ENCODE measurements at regions not wholly inside any gene's neighbourhood (a gene's known extent, or its start where the extent isn't known, plus 50 kb on each side); places are given as distances from the start of the nearest gene placed in this dataset.
"Not testable (repeated sequence)": the region's sequence is repeated elsewhere in the genome, so short reads cannot be mapped to it uniquely, and the experiment has no call there.

- Histone ChIP-seq H3K4me3 (ENCODE audit: control insufficient read depth in 1 of 2, extremely low read depth in 1 of 2, low read length in 1 of 2) (no peak overlapping the region), H3K36me3 (ENCODE audit: control insufficient read depth in 2 of 2, extremely low read depth in 1 of 2, insufficient read depth in 1 of 2, low read length in 1 of 2) (no peaks in the 10 kb centered on the region), H3K4me1 (ENCODE audit: control insufficient read depth in 1 of 2, extremely low read depth in 1 of 2, insufficient read depth in 2 of 2, low read length in 2 of 2) (no peaks in the 10 kb centered on the region), H3K27me3 (replicated peaks in 1 of 2; ENCODE audit: control insufficient read depth in 2 of 2, extremely low read depth in 1 of 2, insufficient read depth in 2 of 2, low read length in 1 of 2) (no peaks in the 10 kb centered on the region), H3K9me3 (no peaks in the 10 kb centered on the region), H3K27ac (ENCODE audit: low read length) (no peak overlapping the region)
- DNase-seq (no peak), ATAC-seq (replicated peaks in 1 of 4) (no peak)
- Mint-ChIP-seq H3K9me3 (peaks cover 6 to 9% (median 8%) of the 10 kb centered on the region in 3 donors), H3K36me3 (no peaks in the 10 kb centered on the region), H3K4me3 (no peak overlapping the region), H3K27me3 (no peaks in the 10 kb centered on the region), H3K4me1 (no peaks in the 10 kb centered on the region), H3K27ac (no peak overlapping the region)
- ChIA-PET CTCF (no interaction called here), POLR2A (no interaction called here)
- no CpG with 5 or more reads among the region's 1 CpG for WGBS (ENCODE audit: insufficient coverage)
These were observed 1221.8 kb downstream of the TYW1 start for GRCh38 chr7:68218461-68218860.

GRCh38 chr7:68222311-68222710 lies 1225.7 kb downstream of the TYW1 start:
- H3K4me1 ChIP-seq (ENCODE audit: control insufficient read depth in 1 of 2, extremely low read depth in 1 of 2, insufficient read depth in 2 of 2, low read length in 2 of 2) = no peaks in the 10 kb centered on the region
- Mint-ChIP-seq H3K36me3 (no peaks in the 10 kb centered on the region), H3K4me1 (no peaks in the 10 kb centered on the region), H3K9me3 (peaks cover 7 to 15% (median 12%) of the 10 kb centered on the region in 3 donors), H3K27ac (no peak overlapping the region), H3K4me3 (no peak overlapping the region), H3K27me3 (no peaks in the 10 kb centered on the region)
- no peaks in the 10 kb centered on the region for H3K27me3 ChIP-seq (replicated peaks in 1 of 2; ENCODE audit: control insufficient read depth in 2 of 2, extremely low read depth in 1 of 2, insufficient read depth in 2 of 2, low read length in 1 of 2)
- WGBS (ENCODE audit: insufficient coverage) = 75% methylated on average over 1 of the region's 1 CpG
- no peak overlapping the region for H3K27ac ChIP-seq (ENCODE audit: low read length)
- no peaks in the 10 kb centered on the region for H3K36me3 ChIP-seq (ENCODE audit: control insufficient read depth in 2 of 2, extremely low read depth in 1 of 2, insufficient read depth in 1 of 2, low read length in 1 of 2)
- ChIA-PET POLR2A (no interaction called here), CTCF (no interaction called here)
- H3K9me3 ChIP-seq = no peaks in the 10 kb centered on the region
- DNase-seq (no peak), ATAC-seq (replicated peaks in 1 of 4) (no peak)
- H3K4me3 ChIP-seq (ENCODE audit: control insufficient read depth in 1 of 2, extremely low read depth in 1 of 2, low read length in 1 of 2) = no peak overlapping the region

GRCh38 chr7:68224041-68224741 lies 1227.6 kb downstream of the TYW1 start:
- Mint-ChIP-seq H3K9me3 (peaks cover 6 to 9% (median 8%) of the 10 kb centered on the region in 3 donors), H3K4me3 (no peak overlapping the region), H3K4me1 (no peaks in the 10 kb centered on the region), H3K27me3 (no peaks in the 10 kb centered on the region), H3K27ac (no peak overlapping the region), H3K36me3 (no peaks in the 10 kb centered on the region)
- DNase-seq (no peak), ATAC-seq (replicated peaks in 1 of 4) (no peak)
- H3K4me3 ChIP-seq (ENCODE audit: control insufficient read depth in 1 of 2, extremely low read depth in 1 of 2, low read length in 1 of 2) = no peak overlapping the region
- no peaks in the 10 kb centered on the region for H3K4me1 ChIP-seq (ENCODE audit: control insufficient read depth in 1 of 2, extremely low read depth in 1 of 2, insufficient read depth in 2 of 2, low read length in 2 of 2)
- ChIA-PET CTCF (interaction anchor here in 1 of 2 donors (0.5 kb wide), 1 partner anchor 152 kb away, joined by 4 read pairs; no protein-coding TSS in a partner anchor), POLR2A (no interaction called here)
- 61% methylated on average over 6 of the region's 10 CpGs for WGBS (ENCODE audit: insufficient coverage)
- no peak overlapping the region for H3K27ac ChIP-seq (ENCODE audit: low read length)
- no peaks in the 10 kb centered on the region for H3K36me3 ChIP-seq (ENCODE audit: control insufficient read depth in 2 of 2, extremely low read depth in 1 of 2, insufficient read depth in 1 of 2, low read length in 1 of 2)
- no peaks in the 10 kb centered on the region for H3K27me3 ChIP-seq (replicated peaks in 1 of 2; ENCODE audit: control insufficient read depth in 2 of 2, extremely low read depth in 1 of 2, insufficient read depth in 2 of 2, low read length in 1 of 2)
- no peaks in the 10 kb centered on the region for H3K9me3 ChIP-seq

GRCh38 chr7:68231011-68231410 lies 1234.4 kb downstream of the TYW1 start:
- H3K27me3 ChIP-seq (replicated peaks in 1 of 2; ENCODE audit: control insufficient read depth in 2 of 2, extremely low read depth in 1 of 2, insufficient read depth in 2 of 2, low read length in 1 of 2); DNase-seq; POLR2A ChIA-PET; H3K27me3 Mint-ChIP-seq; H3K4me1 Mint-ChIP-seq; H3K4me3 Mint-ChIP-seq; H3K36me3 ChIP-seq (ENCODE audit: control insufficient read depth in 2 of 2, extremely low read depth in 1 of 2, insufficient read depth in 1 of 2, low read length in 1 of 2); H3K4me3 ChIP-seq (ENCODE audit: control insufficient read depth in 1 of 2, extremely low read depth in 1 of 2, low read length in 1 of 2); H3K9me3 ChIP-seq; H3K36me3 Mint-ChIP-seq; H3K4me1 ChIP-seq (ENCODE audit: control insufficient read depth in 1 of 2, extremely low read depth in 1 of 2, insufficient read depth in 2 of 2, low read length in 2 of 2); H3K27ac Mint-ChIP-seq; ATAC-seq (replicated peaks in 1 of 4); H3K27ac ChIP-seq (ENCODE audit: low read length); CTCF ChIA-PET: not testable (repeated sequence)
- WGBS (ENCODE audit: insufficient coverage) = 91% methylated on average over 26 of the region's 28 CpGs
- peaks cover 8 to 23% (median 18%) of the 10 kb centered on the region in 3 donors for H3K9me3 Mint-ChIP-seq

DNA sequence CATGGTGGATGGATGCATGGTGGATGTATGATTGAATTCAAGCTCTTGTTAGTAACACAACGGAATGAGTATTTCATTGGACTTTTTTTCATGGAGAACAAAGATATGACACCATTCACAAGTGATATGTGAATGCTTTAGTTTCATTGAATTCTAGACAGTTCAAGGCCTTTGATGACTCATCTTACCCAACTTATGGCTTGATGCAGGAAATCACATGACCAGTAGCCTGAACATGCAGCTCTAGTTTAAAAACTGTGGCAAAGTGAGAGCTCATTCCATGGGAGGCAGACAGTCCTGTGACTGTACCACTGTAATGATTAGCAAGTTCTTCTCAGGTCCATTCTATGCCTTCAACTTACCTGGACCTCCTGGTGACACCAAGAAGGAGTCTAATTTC lies 1239.3 kb downstream of the TYW1 start:
- Histone ChIP-seq H3K36me3 (ENCODE audit: control insufficient read depth in 2 of 2, extremely low read depth in 1 of 2, insufficient read depth in 1 of 2, low read length in 1 of 2) (no peaks in the 10 kb centered on the region), H3K27me3 (replicated peaks in 1 of 2; ENCODE audit: control insufficient read depth in 2 of 2, extremely low read depth in 1 of 2, insufficient read depth in 2 of 2, low read length in 1 of 2) (no peaks in the 10 kb centered on the region), H3K27ac (ENCODE audit: low read length) (no peak overlapping the region), H3K9me3 (no peaks in the 10 kb centered on the region), H3K4me1 (ENCODE audit: control insufficient read depth in 1 of 2, extremely low read depth in 1 of 2, insufficient read depth in 2 of 2, low read length in 2 of 2) (no peaks in the 10 kb centered on the region), H3K4me3 (ENCODE audit: control insufficient read depth in 1 of 2, extremely low read depth in 1 of 2, low read length in 1 of 2) (no peak overlapping the region)
- CTCF ChIA-PET = no interaction called here
- Mint-ChIP-seq H3K27me3 (no peaks in the 10 kb centered on the region), H3K36me3 (no peaks in the 10 kb centered on the region), H3K27ac (no peak overlapping the region), H3K4me3 (no peak overlapping the region), H3K4me1 (no peaks in the 10 kb centered on the region), H3K9me3 (peaks cover 14 to 33% (median 23%) of the 10 kb centered on the region in 3 donors)
- POLR2A ChIA-PET = no interaction called here
- 83% methylated on average over 1 of the region's 1 CpG for WGBS (ENCODE audit: insufficient coverage)
- ATAC-seq (replicated peaks in 1 of 4) (no peak), DNase-seq (no peak)

DNA sequence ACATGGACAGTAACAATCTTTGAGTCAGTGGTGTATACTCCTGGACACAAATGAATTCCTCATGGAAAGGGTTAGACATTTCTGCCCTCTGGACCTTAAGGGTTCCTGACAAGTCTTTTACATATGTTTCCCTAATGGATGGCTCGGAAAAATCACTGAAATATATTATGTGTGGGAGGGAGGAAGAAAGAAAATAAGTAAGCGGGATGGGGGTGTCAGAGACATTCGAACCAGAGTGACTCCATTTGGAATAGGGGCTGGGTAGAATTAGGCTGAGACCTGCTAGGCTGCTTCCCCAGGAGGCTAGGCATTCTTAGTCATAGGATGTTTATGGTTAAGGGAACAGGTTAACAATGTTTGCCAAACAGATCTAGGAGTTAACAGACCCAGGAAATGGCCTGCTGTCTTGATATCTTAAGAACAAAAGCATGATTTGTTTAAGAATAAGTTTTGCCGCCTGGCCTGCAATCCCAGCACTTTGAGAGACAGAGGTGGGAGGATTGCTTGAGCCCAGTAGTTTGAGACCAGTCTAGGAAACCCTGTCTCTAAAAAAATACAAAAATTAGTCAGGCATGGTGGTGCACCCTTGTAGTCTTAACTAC lies 1241.7 kb downstream of the TYW1 start:
- Mint-ChIP-seq H3K4me3 (no peak overlapping the region), H3K27ac (no peak overlapping the region), H3K36me3 (no peaks in the 10 kb centered on the region), H3K4me1 (no peaks in the 10 kb centered on the region), H3K27me3 (no peaks in the 10 kb centered on the region), H3K9me3 (peaks cover 23 to 48% (median 26%) of the 10 kb centered on the region in 3 donors)
- POLR2A ChIA-PET = no interaction called here
- 68% methylated on average over 3 of the region's 4 CpGs for WGBS (ENCODE audit: insufficient coverage)
- no peaks in the 10 kb centered on the region for H3K4me1 ChIP-seq (ENCODE audit: control insufficient read depth in 1 of 2, extremely low read depth in 1 of 2, insufficient read depth in 2 of 2, low read length in 2 of 2)
- no peak overlapping the region for H3K4me3 ChIP-seq (ENCODE audit: control insufficient read depth in 1 of 2, extremely low read depth in 1 of 2, low read length in 1 of 2)
- H3K27ac ChIP-seq (ENCODE audit: low read length) = no peak overlapping the region
- no peaks in the 10 kb centered on the region for H3K27me3 ChIP-seq (replicated peaks in 1 of 2; ENCODE audit: control insufficient read depth in 2 of 2, extremely low read depth in 1 of 2, insufficient read depth in 2 of 2, low read length in 1 of 2)
- DNase-seq (no peak), ATAC-seq (replicated peaks in 1 of 4) (no peak)
- H3K36me3 ChIP-seq (ENCODE audit: control insufficient read depth in 2 of 2, extremely low read depth in 1 of 2, insufficient read depth in 1 of 2, low read length in 1 of 2) = no peaks in the 10 kb centered on the region
- H3K9me3 ChIP-seq = no peaks in the 10 kb centered on the region
- CTCF ChIA-PET = no interaction called here
